ENCODE measurements at regions not wholly inside any gene's neighbourhood (a gene's known extent, or its start where the extent isn't known, plus 50 kb on each side); places are given as distances from the start of the nearest gene placed in this dataset.

- no peaks in the 10 kb centered on the region for H3K4me1 ChIP-seq
- no peaks in the 10 kb centered on the region for H3K27me3 ChIP-seq (ENCODE audit: insufficient read depth in 3 of 3, low read length in 2 of 3)
- intact Hi-C loops (cut with DNase I): no loop called here
Measured at GRCh38 chrX:13123247-13123856, 78.9 kb upstream of the FAM9C start.

GRCh38 chrX:13121020-13121555 lies 76.7 kb upstream of the FAM9C start:
- WGBS, 3 donors: 72 to 83% (median 82%) methylated on average over 1 of the region's 1 CpG
- intact Hi-C loops (cut with DNase I): no loop called here
- TF ChIP-seq CTCF (IDR thresholded peaks at IDR 0.05): no peak
- Histone ChIP-seq H3K27me3 (ENCODE audit: insufficient read depth in 3 of 3, low read length in 2 of 3) (no peaks in the 10 kb centered on the region), H3K4me3 (no peak overlapping the region), H3K4me1 (no peaks in the 10 kb centered on the region), H3K9me3 (no peaks in the 10 kb centered on the region), H3K27ac (no peak overlapping the region), H3K36me3 (ENCODE audit: insufficient read depth in 1 of 2, low read depth in 1 of 2) (no peaks in the 10 kb centered on the region)
- DNase-seq (no peak), ATAC-seq (no peak)

More at GRCh38 chrX:13123247-13123856, 78.9 kb upstream of the FAM9C start:
- H3K27ac ChIP-seq: no peak overlapping the region
- H3K4me3 ChIP-seq: no peak overlapping the region
- ATAC-seq (no peak), DNase-seq (no peak)
- TF ChIP-seq CTCF (IDR thresholded peaks at IDR 0.05): no peak
- no peaks in the 10 kb centered on the region for H3K9me3 ChIP-seq
- no peaks in the 10 kb centered on the region for H3K36me3 ChIP-seq (ENCODE audit: insufficient read depth in 1 of 2, low read depth in 1 of 2)
- WGBS, 3 donors: 52 to 58% (median 53%) methylated on average over 5 of the region's 5 CpGs

GRCh38 chrX:13120017-13120416 lies 75.6 kb upstream of the FAM9C start:
- DNase-seq (no peak), ATAC-seq (no peak)
- no peak for TF ChIP-seq CTCF (IDR thresholded peaks at IDR 0.05)
- Histone ChIP-seq H3K4me3 (no peak overlapping the region), H3K27me3 (ENCODE audit: insufficient read depth in 3 of 3, low read length in 2 of 3) (no peaks in the 10 kb centered on the region), H3K4me1 (no peaks in the 10 kb centered on the region), H3K9me3 (no peaks in the 10 kb centered on the region), H3K27ac (no peak overlapping the region), H3K36me3 (ENCODE audit: insufficient read depth in 1 of 2, low read depth in 1 of 2) (no peaks in the 10 kb centered on the region)
- intact Hi-C loops (cut with DNase I): no loop called here
- 71 to 80% (median 76%) methylated on average over 7 of the region's 7 CpGs for WGBS, 3 donors

- Histone ChIP-seq H3K36me3 (ENCODE audit: insufficient read depth in 1 of 2, low read depth in 1 of 2) (no peaks in the 10 kb centered on the region), H3K9me3 (no peaks in the 10 kb centered on the region), H3K27ac (no peak overlapping the region), H3K4me1 (no peaks in the 10 kb centered on the region), H3K27me3 (ENCODE audit: insufficient read depth in 3 of 3, low read length in 2 of 3) (no peaks in the 10 kb centered on the region), H3K4me3 (no peak overlapping the region)
- ATAC-seq (no peak), DNase-seq (no peak)
- intact Hi-C loops (cut with DNase I): loop anchor here in 1 of 2 donors (10.0 kb wide), 1 partner anchor 135 kb away; no protein-coding TSS in a partner anchor
- 55 to 65% (median 61%) methylated on average over 3 of the region's 3 CpGs for WGBS, 3 donors
- TF ChIP-seq CTCF (IDR thresholded peaks at IDR 0.05): no peak
Measured at GRCh38 chrX:13119386-13119785, 75.0 kb upstream of the FAM9C start.

Data from psoas muscle (tissue), 7 donors.